Activated CD8-positive, alpha-beta memory T cell treated with anti-CD3 and anti-CD28 coated beads, Interleukin-2, amount 50 U/mL, for 1 hour (primary cell): ENCODE measurements at regions not wholly inside any gene's neighbourhood (a gene's known extent, or its start where the extent isn't known, plus 50 kb on each side); places are given as distances from the start of the nearest gene placed in this dataset.
"Not testable (repeated sequence)": the region's sequence is repeated elsewhere in the genome, so short reads cannot be mapped to it uniquely, and the experiment has no call there.

ENCODE experiments used
- DNase-seq: peaks from one replicate; pipeline ENCODE4 v3.0.0-alpha.2; 2020; ENCODE audit errors: extremely low read depth

DNA sequence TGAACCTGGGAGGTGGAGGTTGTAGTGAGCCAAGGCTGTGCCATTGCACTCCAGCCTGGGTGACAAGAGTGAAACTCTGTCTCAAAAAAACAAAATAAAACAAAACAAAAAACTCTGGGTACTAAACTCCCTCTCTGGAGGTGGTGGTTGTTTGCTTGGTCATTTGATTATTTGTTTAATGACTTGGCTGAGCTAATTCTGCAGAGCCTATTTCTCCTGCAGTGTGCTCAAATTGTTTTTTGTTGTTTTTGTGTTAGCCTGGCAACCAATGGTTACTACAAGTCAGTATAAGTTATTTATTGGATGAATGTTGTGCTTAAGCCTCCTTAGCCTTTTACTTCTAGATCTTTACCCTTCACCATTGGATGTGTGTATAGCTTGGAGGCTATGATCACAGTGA lies 387.5 kb downstream of the ADCYAP1 start:
- no peak for DNase-seq

DNA sequence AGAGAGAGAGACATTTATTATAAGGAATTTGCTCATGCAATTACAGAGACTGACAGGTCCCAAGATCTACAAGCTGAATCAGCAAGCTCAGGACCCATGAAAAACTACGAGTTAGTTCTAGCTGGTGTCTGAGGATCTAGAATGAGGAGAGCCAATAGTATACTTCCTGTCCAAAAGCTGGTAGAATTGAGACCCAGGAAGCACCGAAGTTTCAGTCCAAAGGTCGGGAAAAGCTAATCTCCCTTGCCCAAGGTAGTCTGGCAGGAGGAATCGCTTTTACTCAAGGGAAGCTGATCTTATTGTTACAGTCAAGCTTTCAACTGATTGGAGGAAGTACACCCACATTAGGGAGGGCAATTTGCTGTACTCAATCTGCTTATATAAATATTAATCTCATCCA lies 389.6 kb downstream of the ADCYAP1 start:
- DNase-seq: no peak

DNA sequence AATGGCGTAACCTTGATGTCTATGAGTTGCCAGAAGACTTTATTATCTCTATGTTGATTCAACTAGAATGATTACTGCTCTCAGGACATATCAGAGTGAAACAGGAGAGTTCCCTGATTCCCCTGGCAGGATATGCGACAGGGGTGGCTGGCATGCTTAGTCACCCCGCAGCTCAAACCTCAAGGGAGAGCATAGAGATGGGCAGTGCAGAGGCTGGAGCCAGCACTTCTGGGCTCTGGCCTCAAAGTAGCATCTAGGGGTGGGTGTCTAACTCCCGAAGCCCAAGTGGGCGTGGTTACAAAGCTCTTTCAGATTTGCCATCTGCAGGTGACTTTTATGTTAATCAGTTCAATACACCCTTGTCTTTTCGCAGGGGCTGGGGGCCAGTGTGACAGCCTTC lies 391.6 kb downstream of the ADCYAP1 start:
- no peak for DNase-seq

DNA sequence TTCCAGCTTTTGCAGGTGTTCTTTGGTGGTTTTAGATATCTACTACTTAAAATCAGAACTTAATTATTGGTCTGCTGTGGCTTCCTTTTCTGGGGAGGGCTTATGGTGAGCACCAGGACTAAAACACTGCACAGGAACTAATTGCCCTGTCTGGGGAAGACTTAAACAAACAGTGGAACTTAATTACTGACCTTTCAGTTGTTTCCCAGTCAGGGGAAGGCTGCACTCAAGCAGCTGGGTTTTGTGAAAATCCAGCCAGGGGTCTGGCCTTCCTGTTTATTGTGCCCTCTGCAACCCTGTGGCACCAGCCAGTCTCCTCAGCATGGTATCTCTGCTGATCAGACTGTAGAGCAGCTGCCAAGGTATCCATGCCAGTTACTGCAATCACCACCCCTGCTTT lies 398.2 kb downstream of the ADCYAP1 start:
- no peak for DNase-seq

DNA sequence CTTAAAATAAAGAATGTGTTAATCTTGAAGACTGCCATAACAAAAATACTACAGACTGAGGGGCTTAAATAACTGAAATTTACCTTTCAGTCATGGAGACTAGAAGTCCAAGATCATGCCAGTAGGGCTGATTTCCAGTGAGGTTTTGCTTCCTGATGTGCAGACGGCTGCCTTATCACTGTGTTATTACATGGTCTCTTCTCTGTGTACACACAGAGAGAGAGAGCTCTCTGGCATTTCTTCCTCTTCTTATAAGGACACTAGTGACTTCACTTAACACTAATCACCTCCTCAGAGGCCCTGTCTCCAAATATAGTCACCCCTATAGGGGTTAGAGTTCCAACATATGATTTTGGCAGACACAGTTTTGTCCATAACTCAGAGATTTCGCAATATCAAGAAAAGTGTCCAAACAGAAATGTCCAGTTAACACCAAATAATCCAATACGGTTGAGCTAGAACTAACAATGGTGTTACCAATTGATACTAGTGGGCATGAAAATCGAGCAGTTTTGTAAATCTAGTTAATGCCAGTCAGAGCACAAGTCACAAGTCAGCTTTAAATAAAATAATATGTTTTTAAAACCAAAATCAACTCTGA lies 399.8 kb downstream of the ADCYAP1 start:
- no peak for DNase-seq

DNA sequence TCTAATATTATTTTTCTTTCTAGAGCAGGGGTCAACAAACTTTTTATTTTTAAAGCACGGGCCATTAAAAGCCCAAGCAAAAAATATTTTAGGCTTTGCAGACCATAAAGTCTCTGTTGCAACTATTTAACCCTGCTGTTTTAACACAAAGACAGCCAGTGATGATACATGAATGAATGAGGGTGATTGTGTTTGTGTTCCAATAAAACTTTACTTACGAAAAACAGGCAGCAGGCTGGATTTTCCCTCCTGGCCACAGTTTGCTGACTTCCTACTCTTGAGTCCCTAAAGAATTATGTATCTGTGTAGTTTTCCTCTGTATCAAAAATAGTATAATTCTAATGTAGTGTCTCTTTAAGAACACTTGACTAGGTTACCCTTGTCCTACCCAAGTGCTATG lies 402.0 kb downstream of the ADCYAP1 start:
- no peak for DNase-seq

DNA sequence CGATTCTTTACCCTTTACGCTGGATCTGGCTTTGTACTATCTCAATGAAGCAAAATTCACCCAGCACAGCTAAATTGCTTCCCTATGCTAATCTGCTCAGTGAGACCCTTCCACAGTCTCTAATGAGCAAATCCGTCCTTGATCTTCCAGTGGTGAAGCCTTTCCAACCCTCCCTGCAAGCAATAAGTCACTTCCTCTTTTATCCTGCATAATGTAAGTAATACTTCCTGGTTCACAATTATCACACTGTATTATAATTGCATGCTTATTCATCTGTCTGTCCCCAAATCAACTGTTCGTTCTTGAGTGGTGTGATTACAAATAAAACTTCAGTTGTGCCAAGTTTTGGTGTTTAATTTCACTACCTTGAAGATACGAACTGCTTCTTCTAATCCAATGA lies 404.0 kb downstream of the ADCYAP1 start:
- no peak for DNase-seq

DNA sequence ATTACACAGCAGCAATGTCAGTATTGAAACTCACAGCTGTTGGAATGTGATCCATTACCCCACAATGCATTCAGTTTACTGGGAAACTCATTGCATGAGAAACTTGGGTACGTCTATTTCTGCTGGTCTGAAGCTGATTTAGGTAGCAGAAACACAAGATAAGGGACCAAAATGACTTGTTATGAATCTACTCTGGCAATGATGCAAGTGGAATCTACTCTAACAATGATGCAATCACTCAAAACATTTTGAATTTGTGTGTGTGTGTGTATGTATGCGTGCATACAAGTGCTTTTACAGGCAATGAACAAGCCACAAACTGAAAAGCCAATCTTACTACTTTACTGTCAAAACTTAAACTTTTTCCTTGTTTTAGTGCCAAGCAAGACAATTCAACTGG lies 406.7 kb downstream of the ADCYAP1 start:
- no peak for DNase-seq

DNA sequence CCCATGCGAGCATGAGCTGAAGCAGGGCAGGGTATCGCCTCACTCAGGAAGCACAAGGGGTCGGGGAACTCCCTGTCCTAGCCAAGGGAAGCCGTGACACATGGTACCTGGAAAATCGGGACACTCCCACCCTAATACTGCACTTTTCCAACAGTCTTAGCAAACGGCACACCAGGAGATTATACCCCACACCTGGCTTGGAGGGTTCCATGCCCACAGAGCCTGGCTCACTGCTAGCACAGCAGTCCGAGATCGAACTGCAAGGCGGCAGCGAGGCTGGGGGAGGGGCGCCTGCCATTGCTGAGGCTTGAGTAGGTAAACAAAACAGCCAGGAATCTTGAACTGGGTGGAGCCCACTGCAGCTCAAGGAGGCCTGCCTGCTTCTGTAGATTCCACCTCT lies 430.7 kb downstream of the ADCYAP1 start:
- not testable (repeated sequence) for DNase-seq

DNA sequence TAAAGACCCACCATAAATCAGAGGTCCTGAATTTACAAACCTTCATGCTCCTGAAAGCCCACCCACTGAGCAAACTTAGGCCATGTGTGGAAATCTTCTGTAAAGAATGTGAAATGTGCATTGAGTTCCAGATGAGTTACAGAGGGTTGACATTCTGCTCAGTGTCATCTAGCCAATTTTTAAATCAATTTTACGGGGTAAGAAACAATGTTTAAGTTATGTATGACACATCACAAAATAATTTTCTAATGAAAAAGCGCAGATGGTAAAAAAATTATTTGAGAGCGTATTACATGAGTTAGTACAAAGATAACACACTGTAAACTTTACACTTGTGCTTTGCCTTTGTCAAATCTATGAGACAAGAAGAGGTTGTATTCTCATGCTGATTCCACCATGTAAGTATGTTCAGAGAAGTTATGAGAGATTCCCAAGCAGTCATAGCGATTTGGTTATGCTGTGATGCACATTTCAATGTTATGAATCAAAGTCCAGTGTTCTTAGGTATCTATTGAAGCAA lies 446.3 kb downstream of the ADCYAP1 start:
- DNase-seq: no peak

DNA sequence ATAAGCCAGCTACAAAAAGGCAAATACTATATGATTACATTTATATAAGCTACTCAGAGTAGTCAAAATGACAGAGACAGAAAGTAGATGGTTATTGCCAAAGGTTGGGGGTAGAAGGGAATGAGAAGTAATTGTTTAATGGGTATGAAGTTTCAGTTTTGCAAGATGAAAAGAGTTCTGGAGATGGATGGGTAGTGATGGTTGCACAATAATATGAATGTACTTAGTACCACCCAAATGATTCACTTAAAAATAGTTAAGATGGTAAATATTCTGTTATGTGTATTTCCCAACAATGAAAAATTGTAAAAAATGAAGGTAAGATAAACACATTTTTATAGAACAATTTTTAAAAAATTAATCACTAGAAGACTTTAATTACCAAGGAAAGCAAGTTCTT lies 448.4 kb downstream of the ADCYAP1 start:
- DNase-seq: no peak

DNA sequence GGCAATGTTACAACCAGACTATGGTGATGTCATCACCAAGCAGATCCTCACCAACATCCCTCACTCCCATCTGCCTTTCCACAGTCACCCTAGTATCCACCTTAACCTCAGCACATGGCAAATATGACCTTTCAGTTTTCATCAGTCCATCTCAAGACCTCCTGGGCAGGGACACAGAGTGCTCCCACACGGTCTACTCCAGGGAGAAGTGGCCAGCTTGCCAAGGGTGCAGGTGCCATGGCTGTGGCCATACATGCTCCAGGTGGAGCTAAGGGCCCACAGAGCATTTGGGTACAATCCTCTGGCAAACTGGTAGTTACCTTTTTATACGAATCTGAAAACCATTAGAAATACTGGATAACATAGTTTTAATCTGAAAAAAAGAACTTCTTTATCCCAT lies 453.1 kb downstream of the ADCYAP1 start:
- no peak for DNase-seq

DNA sequence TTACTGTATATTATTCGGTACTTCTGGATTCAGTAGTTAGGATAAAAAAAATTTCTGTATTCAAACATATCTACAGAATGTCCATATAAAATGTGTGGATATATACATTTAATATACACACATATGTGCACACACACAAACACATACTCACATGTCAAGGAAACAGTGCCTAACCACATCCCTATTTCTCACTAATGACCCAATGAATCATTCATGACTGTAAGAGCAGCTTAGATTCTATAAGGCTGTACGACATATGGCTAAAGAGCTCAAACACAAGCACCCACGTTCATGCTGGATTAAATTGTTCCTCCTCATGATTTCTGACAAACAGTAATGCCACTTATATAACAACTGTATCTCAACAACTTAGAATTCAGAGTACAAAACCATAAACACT lies 457.3 kb downstream of the ADCYAP1 start:
- DNase-seq: no peak

DNA sequence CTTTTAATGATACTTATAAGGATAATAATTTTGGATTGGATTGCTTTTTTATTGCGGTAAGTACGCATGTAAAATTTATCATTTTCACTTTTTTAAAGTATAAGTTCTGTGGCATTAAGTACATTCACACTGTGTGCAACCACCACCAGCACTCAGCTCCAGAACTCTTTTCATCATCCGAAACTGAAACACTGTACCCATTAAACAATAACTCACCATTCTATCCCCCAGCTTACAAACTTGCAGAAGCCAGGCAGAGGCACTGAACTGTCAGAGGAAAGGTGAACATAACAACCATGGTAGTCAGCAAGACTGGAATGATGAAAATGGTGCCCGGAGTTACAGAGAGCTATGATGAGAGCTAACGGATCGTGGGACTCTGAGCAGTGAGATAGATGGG lies 465.9 kb downstream of the ADCYAP1 start:
- DNase-seq: no peak

DNA sequence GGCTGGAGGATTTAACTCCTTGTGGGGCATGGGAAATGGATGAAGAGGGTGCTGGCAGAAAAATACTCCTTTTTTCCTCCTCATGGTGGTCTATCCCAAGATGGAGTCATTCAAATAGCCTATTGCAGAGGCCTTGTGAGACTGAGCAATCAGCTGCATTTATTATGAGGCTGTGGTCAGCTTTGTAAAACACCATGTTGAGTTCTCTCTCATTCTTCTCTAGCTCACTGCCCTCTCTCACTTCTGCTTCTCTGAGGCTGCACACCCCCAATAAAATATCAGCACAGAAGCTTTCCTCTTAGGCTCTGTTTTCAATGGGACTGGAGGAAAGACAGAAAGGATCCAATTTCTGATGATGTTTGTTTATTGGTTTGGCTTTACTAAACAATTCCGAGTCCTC lies 467.1 kb downstream of the ADCYAP1 start:
- DNase-seq: no peak

DNA sequence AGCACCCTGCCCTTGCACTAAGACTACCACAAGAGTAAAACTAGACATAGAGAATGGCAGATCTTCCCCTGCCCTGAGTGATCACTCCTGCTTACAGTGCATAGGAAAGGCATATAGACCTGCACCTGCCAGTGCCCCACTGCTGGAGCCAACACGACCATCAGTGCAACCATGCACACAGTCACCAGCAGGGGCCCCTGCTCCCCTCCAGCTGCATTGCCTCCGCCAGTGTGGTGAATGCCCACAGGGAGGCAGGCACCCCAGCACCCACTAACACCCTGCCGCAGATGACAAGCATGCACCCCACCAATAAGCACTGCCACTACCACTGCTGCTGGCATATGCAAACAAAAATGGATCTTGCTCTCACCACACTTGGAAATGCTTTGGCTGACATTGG lies 478.8 kb downstream of the ADCYAP1 start:
- no peak for DNase-seq

DNA sequence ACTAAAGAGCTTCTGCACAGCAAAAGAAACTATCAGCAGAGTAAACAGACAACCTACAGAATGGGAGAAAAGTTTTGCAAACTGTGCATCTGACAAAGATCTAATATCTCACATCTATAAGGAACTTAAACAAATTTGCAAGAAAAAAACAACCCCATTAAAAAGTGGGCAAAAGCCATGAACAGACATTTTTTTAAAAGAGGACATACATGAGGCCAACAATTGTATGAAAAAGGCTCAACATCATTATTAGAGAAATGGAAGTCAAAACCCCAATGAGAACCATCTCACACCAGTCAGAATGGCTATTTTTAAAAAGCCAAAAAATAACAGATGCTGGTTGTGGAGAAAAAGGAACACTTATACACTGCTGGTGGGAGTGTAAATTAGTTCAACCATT lies 483.8 kb downstream of the ADCYAP1 start:
- DNase-seq: not testable (repeated sequence)

DNA sequence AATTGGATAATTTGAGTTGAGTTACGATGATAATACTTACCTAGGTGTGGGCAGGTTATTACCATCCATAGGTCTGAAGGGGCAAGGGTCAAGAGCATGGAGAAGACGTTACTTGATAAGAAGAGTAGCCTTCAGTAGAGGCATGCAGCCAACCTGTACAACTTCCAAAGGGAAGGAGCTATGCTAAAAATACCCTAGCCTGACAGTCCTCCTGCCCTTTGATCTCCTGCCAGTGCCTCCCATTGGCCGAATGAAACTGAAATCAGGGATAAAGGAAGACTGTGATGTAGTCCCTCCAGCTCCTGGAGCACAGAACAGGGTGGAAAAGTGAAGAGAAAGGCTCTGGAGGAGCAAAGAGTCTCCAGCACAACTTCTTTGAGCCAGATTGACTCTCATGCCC lies 487.4 kb downstream of the ADCYAP1 start:
- no peak for DNase-seq

DNA sequence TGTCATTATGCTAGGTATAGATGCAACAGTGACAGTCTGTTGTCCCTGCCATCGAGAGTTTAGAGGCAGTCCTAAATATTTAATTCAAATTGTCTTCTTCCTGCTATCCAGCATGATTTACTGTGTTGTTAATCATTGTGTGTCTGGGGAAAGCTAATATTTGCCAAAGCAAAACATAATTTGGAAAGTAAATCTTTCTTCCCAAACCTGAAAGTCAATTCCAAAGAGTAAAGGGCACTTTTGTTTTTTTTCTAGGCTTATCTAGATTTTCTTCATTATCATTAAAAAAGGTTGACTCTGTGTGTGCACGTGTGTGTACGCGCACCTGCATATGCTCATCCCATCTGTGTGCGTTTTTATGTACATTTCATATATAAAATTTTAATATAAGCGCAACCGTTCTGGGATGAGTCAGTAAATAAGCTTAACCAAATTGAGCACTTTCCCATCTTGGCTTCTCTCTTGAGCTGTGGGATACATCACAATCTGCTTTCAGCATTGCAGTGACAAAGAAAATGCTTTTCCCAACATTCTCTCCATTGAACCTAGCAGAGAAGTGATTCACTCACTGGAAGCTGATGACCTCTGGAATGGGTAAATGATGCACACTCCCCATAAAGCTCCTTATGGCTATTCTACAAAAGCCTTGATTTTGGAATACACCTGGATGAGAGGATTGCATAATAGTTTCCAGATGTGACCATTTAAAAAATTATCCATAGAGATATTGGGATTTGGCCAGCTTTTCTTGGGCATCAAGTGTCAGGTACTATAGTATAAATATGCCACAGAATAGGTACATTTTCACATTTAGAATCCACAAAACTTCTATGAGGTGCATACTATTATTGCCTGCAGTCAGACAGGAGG lies 488.4 kb downstream of the ADCYAP1 start:
- no peak for DNase-seq

DNA sequence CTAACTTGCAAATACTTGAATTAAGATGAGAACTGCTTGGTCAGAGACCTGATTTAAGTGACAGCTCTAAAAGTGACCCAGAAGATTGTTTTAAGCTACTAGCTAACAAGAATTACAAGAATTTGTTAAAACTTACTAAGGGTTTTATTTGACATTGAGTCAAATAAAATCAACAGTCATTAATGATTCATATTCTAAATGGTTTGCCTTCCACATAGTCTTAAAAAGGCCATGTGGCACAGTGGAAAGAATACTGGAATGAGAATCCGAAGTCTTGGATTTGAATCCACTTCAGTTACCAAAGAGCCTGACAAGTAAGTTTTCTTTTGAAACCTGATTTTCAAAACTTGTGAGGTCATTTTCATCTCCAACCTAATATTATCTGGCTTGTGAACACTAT lies 489.3 kb downstream of the ADCYAP1 start:
- DNase-seq: no peak

DNA sequence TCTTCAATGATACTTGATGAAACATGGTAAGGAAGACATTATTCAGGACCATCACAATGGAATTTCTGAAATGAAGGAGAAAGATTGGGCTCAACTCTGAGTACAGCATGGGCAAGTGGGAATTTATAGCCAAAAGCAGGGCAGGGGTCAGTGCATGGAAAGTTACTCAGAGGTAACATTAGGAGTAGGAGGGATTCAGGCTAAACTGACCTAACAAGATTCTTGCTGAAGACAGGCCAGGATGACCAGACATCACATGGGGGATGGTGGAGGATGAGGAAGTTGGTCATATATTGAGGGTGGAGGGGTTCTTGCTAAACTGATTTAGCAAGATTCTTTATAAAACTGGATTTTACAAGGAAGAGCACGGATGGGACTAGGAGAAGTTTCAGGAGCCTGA lies 489.8 kb downstream of the ADCYAP1 start:
- DNase-seq: no peak

DNA sequence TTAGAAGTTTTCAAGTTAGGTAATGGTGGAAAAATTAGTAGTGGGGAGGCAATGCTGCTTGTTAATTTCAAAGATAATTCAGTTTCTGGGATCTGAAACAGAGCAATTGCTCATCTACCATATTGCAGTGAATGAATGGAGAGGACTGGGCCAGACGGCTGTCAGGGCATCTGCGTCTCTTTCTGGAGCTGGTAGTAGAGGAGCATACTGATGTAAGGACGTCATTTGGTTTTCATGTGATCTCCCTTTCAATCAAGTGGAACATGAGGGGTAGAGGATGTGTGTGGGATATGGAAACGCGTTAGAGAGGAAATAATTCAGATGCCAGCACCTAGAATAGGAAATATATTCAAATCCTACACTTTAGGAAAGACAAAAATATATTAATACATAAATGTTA lies 490.3 kb downstream of the ADCYAP1 start:
- no peak for DNase-seq

DNA sequence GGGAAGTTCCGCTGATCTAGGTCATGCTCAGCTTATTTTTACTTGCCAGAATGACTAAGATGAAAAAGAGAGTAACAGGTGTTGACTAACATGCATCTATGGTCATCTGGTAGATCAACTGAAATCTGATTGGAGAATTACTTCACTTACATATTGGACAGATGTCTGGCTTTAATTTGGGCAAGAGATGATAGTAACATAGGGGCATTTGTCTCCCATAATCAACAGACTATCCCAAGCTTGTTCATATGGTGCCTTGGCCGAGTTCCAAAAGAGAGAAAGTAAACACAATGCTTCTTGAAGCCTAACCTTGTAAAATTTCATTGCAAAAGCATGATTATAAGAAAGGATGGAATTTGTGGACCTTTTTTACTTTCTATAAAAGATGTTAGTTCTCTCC lies 503.7 kb downstream of the ADCYAP1 start:
- no peak for DNase-seq
